HS-27A (cell line): ENCODE measurements at regions not wholly inside any gene's neighbourhood (a gene's known extent, or its start where the extent isn't known, plus 50 kb on each side); places are given as distances from the start of the nearest gene placed in this dataset.
"Not testable (repeated sequence)": the region's sequence is repeated elsewhere in the genome, so short reads cannot be mapped to it uniquely, and the experiment has no call there.

ENCODE experiments used
- DNase-seq: peaks from one replicate; pipeline ENCODE4 v3.0.0-alpha.2; 2012; ENCODE audit warnings: low read depth, missing footprints

GRCh38 chr17:71023249-71024030 lies 854.1 kb downstream of the KCNJ2 start:
- no peak for DNase-seq

GRCh38 chr17:71024172-71024571 lies 854.8 kb downstream of the KCNJ2 start:
- no peak for DNase-seq

GRCh38 chr17:71024969-71025368 lies 855.6 kb downstream of the KCNJ2 start:
- DNase-seq, result no peak

- DNase-seq, result no peak
Measured at GRCh38 chr17:71029246-71029645, 859.9 kb downstream of the KCNJ2 start.

- not testable (repeated sequence) for DNase-seq
Measured at GRCh38 chr17:71031286-71031685, 862.0 kb downstream of the KCNJ2 start.

GRCh38 chr17:71032746-71033273 lies 863.5 kb downstream of the KCNJ2 start:
- no peak for DNase-seq

GRCh38 chr17:71033336-71033735 lies 864.0 kb downstream of the KCNJ2 start:
- no peak for DNase-seq

- DNase-seq, result no peak
Measured at GRCh38 chr17:71035226-71035625, 865.9 kb downstream of the KCNJ2 start.

- DNase-seq, result no peak
Measured at GRCh38 chr17:71037386-71037785, 868.1 kb downstream of the KCNJ2 start.

GRCh38 chr17:71039391-71039790 lies 870.1 kb downstream of the KCNJ2 start:
- DNase-seq, result no peak

GRCh38 chr17:71052971-71053370 lies 883.6 kb downstream of the KCNJ2 start:
- no peak for DNase-seq

- DNase-seq, result peak; percentile 9
Measured at GRCh38 chr17:71055128-71055527, 885.8 kb downstream of the KCNJ2 start.

GRCh38 chr17:71057448-71057847 lies 888.1 kb downstream of the KCNJ2 start:
- DNase-seq, result no peak

- no peak for DNase-seq
Measured at GRCh38 chr17:71057938-71058337, 888.6 kb downstream of the KCNJ2 start.

- no peak for DNase-seq
Measured at GRCh38 chr17:71063127-71063526, 893.8 kb downstream of the KCNJ2 start.

- no peak for DNase-seq
Measured at GRCh38 chr17:71063559-71063958, 894.2 kb downstream of the KCNJ2 start.

GRCh38 chr17:71067669-71068407 lies 898.5 kb downstream of the KCNJ2 start:
- DNase-seq, result no peak

- no peak for DNase-seq
Measured at GRCh38 chr17:71068408-71068750, 899.0 kb downstream of the KCNJ2 start.

GRCh38 chr17:71071041-71071440 lies 901.7 kb downstream of the KCNJ2 start:
- DNase-seq, result no peak

GRCh38 chr17:71071837-71072236 lies 902.5 kb downstream of the KCNJ2 start:
- peak; percentile 58 for DNase-seq

GRCh38 chr17:71080937-71081336 lies 911.6 kb downstream of the KCNJ2 start:
- no peak for DNase-seq

GRCh38 chr17:71081666-71082065 lies 912.3 kb downstream of the KCNJ2 start:
- no peak for DNase-seq

- DNase-seq, result peak; percentile 19
Measured at GRCh38 chr17:71084219-71084618, 914.9 kb downstream of the KCNJ2 start.
